HG02943 (cell line): ENCODE measurements at regions not wholly inside any gene's neighbourhood (a gene's known extent, or its start where the extent isn't known, plus 50 kb on each side); places are given as distances from the start of the nearest gene placed in this dataset.

ENCODE experiments used
- ATAC-seq: cut with Tn5 transposase; IDR thresholded peaks from one replicate; pipeline ENCODE4 v1.9.1; 2021; ENCODE audit warnings: mild to moderate bottlenecking, low read depth, moderate library complexity; ENCODE audit not compliant: unreplicated experiment

GRCh38 chr21:17441370-17441769, 71.5 kb upstream of the CXADR start:
- no peak for ATAC-seq

- ATAC-seq: no peak
Measured at GRCh38 chr21:17442165-17442564, 70.7 kb upstream of the CXADR start.

- ATAC-seq: no peak
Measured at GRCh38 chr21:17444828-17445227, 68.0 kb upstream of the CXADR start.

GRCh38 chr21:17446737-17447136, 66.1 kb upstream of the CXADR start:
- ATAC-seq: no peak

GRCh38 chr21:17449701-17450100, 63.1 kb upstream of the CXADR start:
- no peak for ATAC-seq

GRCh38 chr21:17451364-17451891, 61.4 kb upstream of the CXADR start:
- no peak for ATAC-seq

GRCh38 chr21:17454315-17455027, 58.4 kb upstream of the CXADR start:
- ATAC-seq: no peak

GRCh38 chr21:17455028-17455353, 57.9 kb upstream of the CXADR start:
- ATAC-seq: no peak

GRCh38 chr21:17455451-17455850, 57.4 kb upstream of the CXADR start:
- ATAC-seq: no peak

- ATAC-seq: no peak
Measured at GRCh38 chr21:17458279-17458678, 54.6 kb upstream of the CXADR start.

GRCh38 chr21:17460094-17460493, 52.7 kb upstream of the CXADR start:
- no peak for ATAC-seq

GRCh38 chr21:17461014-17461413, 51.8 kb upstream of the CXADR start:
- ATAC-seq: no peak

- no peak for ATAC-seq
Measured at GRCh38 chr21:17461582-17461981, 51.3 kb upstream of the CXADR start.

GRCh38 chr21:17462276-17462981, 50.4 kb upstream of the CXADR start:
- ATAC-seq: no peak
